GM19395 (cell line): ENCODE measurements at regions not wholly inside any gene's neighbourhood (a gene's known extent, or its start where the extent isn't known, plus 50 kb on each side); places are given as distances from the start of the nearest gene placed in this dataset.
A peak's percentile ranks its signal among the peaks of the same experiment; 100 is the strongest.
"Not testable (repeated sequence)": the region's sequence is repeated elsewhere in the genome, so short reads cannot be mapped to it uniquely, and the experiment has no call there.

Source experiments
- ATAC-seq: cut with Tn5 transposase; IDR thresholded peaks from one replicate; pipeline ENCODE4 v1.9.1; 2021; ENCODE audit warnings: mild to moderate bottlenecking, moderate library complexity; ENCODE audit not compliant: unreplicated experiment

DNA sequence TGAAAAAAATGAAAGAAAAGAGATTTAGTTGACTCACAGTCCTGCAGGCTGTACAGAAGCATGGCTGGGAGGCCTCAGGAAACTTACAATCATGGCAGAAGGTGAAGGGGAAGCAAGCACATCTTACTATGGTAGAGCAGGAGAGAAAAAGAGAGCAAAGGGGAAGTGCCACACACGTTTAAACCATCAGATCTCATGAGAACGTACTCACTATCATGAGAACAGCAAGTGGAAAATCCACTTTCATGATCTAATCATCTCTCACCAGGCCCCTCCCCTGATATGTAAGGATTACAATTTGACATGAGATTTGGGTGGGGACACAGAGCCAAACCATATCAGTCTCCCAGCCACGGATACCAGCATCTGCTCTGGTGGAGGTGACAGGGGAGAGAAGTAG lies 50.8 kb upstream of the CPOX start:
- ATAC-seq = no peak

DNA sequence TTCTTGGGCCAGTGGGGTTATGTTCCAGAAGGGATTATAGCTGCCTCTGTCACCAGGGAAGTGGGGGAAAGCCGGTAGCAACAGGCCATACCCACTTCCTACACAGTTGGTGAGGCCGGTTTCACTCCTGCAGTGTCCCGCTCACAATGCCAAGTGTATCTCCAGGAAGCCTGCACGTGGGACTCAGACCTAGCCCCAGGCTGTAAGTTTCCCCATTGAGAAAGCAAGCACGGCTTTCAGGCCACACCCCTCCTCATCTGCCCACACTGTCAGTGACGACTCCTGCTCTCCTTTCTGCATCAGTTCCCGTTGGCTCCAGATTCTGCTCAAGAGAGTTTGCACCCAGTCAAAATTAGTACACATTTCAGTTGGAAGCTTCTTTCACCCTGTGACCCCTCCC lies 51.6 kb upstream of the CPOX start:
- no peak for ATAC-seq

DNA sequence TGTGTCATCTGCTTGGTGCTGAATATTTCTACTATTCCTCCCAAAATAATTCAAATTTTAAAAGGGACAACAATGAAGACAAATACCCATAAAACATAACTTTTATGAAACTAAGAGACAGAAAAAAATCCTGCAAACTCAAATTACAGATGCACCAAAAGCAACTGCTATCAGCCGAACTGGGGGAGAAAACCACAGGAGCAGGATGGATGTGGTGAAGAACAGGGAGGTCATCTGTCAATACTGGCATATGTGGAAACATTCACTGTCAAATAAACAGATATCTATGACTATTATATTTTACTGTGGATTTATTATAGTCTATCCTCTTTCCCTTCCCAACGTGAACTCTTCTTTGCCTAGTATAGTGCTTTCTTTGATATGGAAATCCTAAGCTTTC lies 53.3 kb upstream of the CPOX start:
- no peak for ATAC-seq

DNA sequence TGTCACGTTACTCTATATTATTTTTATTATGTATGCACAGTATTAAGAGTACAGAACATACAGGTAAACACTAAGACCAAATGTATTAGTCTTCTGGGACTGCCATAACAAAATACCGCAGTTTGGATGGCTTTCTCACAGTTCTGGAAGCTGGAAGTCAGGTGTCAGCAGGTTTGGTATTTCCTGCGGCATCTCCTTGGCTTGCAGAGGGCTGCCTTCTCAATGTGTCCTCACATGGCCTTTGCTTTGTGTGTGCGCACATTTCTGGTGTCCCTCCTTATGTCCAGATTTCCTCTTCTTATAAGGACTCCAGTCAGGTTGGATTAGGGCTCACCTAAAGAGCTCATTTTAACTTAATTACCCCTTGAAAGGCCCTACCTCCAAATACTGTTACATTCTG lies 53.8 kb upstream of the CPOX start:
- ATAC-seq = no peak

DNA sequence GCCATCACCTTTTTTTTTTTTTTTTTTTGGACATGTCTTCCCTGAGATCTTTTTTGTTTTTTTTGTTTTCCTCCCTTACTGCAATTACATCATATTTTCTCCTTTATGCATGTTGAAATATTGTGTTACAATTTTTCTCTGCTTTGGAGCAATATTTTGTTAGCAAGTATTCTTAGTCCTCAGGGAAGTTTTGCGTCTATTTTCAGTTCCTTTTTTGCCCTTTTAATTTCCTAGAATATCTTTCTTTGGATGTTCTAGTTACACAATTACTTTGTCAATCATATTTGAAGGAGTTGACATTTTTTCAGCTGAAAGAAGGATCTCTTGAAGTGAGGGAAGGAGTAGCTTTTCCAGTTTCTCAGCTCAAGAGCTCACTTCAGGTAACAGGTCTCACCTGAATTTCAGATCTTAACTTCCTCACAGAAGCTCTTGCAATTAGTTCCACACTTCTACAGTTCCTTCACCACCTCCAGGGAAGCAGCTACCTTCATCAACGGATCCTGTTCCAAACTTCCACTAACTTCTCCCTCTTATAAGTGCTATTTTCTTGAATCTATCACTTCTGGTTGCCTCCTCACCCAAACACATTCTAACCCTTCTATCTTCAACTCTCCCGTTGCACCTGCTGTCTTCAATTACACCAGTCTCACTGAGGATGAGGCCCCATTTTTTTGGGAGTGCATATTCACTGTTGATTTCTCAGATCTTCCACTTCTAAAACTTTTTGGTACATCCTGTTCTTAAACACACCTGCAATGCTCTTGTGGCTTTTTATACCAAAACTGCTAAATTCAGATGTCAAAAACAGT lies 57.8 kb upstream of the CPOX start:
- ATAC-seq = no peak

DNA sequence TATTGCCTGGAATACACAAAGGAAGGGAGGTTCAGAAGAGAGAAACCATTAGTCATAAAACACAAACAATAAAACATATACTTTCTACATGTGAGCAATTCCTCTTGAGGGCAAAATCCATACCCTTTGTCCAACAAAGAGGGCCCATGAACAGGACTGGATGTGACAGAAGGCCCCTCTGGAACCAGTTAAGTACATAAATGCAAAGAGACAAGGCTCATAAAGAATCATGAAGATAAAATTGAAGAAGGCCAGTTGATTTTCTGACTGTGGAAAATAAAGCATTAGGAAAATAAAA lies 58.3 kb upstream of the CPOX start:
- ATAC-seq = no peak

DNA sequence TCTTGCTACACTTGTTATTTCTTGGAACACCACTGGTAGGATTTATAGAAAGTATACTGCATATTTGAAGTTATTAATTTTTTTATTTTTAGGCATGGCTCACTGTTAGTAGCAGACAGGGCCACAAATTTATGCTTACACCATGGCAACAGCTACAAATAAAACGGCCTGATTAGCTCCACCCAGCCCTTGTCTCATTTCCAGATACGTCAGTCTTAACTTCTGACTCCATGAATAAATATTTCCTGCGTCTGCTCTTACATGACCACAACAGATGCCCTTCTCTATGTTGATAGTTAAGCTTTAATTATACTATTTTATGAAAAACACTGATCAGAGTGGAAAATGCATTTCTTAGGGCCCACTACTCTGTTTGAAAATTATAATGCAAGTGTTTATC lies 62.3 kb upstream of the CPOX start:
- no peak for ATAC-seq

DNA sequence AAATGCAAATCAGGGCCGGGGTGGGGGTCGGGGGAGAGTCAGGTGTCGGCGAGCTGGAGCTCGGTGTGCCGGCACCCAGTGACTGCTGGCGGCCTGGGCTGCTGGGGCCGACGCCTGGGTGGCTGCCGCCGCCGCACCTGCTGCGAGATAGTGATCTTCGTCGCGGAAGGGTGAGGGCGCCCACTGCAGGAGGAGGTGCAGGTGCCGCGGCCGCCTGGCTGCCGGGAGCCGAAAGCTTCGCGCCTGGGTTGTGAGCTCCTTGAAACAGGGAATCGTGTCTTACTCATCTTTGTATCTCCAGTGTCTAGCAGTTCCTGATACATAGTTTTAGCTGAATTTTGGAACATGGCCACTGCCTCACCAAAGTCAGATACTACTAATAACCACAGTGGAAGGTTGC lies 64.0 kb upstream of the CPOX start:
- peak; percentile 97 for ATAC-seq

DNA sequence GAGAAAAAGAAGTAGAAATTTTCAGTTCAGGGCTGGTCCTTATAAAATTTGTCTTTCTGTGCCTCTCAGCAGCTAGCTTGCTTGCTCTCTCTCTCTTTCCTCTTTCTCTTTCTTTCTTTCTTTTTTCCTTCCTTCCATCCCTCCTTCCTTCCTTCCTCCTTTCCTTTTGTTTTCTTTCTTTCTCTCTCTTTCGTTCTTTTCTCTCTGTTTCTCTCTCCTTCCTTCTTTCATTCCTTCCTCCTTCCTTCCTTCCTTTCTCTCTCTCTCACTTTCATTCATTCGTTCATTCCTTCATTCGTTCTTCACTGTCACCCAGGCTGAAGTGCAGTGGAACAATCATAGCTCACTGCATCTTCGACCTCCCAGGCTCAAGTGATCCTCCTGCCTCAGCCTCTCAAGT lies 69.3 kb upstream of the CPOX start:
- no peak for ATAC-seq

DNA sequence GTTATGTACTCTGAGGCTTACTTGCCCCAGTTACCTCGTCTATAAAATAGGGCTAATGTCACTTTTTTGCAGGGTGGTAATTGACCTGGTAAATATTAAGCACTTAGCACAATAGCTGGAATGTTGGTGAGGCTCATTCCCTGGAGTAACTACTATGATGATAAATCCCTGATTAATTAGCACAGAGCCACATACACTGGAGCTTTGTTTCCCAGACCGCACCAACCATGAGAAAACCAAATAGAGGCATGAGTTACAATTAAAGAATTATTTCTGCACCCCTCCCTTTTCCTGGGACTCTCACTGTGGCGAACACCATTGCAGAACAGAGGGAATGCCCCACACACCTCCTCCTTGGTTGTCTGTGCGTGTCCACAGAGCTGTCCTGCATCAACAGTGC lies 76.6 kb upstream of the CPOX start:
- no peak for ATAC-seq

DNA sequence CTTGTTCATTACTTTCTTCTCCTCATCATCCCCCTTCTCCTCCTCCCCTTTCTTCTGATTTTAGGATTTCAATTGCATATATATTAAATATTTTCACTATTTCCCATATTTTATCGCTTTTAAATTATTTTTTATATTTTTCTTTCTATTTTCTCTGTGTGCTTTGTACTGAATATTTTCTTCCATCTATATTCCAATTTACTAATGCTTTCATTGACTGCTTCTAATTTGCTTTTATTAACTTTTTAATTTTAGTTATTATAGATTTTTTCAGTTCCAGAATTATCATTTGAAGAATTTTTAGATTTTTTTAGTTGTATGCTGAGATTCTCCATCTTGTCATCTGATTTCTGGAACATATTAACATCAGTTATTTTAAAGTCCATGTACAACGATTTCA lies 83.2 kb upstream of the ST3GAL6 start:
- no peak for ATAC-seq

DNA sequence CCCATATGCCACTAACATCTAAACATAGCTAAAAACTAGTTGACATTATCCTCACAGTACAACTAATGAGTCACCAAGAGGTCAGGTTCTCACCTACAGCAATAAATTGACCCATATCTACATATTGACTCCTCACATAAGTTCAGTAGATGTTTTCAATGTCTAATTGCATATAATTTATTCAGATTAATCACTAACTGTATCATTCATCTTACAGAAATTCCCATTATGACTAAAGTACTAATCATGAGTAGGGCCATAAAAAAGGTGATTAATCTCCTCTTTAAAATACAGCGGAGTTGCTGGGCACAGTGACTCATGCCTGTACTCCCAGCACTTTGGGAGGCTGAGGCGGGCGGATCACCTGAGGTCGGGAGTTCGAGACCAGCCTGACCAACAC lies 82.4 kb upstream of the ST3GAL6 start:
- ATAC-seq = no peak

DNA sequence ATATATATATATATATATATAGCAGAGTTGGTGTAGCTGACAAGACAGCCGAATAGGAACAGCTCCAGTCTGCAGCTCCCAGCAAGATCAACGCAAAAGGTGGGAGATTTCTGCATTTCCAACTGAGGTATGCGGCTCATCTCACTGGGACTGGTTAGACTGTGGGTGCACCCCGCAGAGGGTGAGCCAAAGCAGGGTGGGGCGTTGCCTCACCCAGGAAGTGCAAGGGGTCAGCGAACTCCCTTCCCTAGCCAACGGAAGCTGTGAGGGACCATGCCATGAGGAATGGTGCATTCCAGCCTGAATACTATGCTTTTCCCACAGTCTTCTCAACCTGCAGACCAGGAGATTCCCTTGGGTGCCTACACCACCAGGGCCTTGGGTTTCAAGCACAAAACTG lies 81.7 kb upstream of the ST3GAL6 start:
- ATAC-seq = no peak

DNA sequence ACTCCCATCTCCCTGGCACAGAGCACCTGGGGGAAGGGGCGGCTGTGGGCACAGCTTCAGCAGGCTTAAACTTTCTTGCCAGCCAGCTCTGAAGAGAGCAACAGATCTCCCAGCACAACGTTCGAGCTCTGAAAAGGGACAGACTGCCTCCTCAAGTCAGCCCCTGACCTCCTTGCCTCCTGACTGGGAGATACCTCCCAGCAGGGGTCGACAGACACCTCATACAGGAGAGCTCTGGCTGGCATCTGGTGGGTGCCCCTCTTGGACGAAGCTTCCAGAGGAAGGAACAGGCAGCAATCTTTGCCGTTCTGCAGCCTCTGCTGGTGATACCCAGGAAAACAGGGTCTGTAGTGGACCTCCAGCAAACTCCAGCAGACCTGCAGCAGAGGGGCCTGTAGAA lies 80.7 kb upstream of the ST3GAL6 start:
- not testable (repeated sequence) for ATAC-seq

DNA sequence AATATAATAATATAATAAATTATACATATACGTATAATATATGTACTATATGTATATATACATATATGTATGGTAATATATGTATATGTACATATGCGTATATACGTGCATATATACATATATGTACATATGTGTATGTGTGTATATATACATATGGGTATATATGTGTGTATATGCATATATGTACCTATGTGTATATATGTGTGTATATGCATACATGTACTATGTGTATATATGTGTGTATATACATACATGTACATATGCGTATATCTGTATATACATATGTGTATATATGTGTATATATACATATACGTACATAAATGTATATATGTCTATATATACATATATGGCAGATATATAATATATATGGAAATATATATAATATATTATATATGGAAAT lies 74.8 kb upstream of the ST3GAL6 start:
- no peak for ATAC-seq

DNA sequence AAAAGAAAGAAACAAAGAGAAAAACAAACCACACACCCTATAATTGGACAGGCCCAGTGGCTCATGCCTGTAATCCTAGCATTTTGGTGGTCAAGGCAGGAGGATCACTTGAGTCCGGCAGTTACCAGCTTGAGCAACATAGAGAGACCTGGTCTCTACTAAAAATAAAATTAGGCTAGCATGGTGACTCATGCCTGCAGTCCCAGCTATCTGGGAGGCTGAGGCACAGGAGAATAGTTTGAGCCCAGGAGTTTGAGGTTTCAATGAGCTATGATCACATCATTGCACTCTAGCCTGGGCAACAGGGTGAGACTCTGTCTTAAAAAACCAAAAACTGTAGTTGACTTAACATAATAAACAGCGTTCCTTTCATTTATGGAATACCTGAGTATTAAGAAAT lies 72.3 kb upstream of the ST3GAL6 start:
- no peak for ATAC-seq

DNA sequence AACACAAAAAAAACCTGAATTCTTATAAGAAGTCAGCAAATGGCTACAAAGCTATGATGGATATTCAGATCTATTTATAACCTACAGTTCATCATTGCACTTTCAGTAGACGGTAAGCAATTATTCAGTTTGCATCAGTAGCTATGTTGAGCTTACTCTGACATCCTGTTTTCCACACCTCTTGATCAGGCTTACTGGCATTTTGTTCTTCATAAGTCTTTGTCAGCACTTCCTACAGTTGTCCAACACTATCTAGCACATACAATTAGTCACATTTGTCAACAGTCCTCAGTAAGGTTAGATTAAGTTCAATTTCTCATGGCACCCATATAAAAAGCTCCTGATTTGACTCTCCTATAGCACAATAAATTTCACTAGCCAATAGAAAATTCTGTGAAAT lies 71.2 kb upstream of the ST3GAL6 start:
- no peak for ATAC-seq

DNA sequence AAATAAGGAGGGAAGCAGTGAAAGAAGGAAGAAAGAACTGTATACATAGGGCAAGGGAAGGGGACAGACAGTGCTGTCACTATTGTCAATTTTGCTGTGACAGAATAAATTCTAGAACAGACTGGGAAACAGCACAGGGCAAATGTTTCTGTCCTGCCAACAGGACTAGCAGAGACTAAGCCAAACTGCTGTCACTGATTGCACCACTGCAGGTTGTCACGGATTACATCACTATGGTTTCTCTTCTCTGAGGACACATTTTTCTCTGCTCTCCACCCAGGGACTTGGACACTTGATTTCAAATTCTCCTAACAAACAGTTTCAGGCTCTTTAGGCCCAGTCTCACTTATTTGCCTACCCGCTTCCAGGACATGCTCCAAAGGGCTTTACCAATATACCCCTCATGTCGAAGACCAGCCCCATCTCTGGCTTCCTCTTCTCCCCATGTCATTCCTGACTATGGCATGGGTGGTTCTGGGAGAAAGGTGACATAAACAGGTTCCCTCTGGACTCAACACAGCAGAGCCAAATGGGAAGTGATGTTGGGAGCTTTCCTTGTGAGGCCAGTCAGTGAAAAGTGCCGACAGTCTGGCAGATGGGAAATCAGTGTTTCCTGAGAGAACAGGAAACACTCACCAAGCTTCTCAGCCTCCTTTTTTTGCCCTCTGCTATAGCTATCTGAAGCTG lies 70.2 kb upstream of the ST3GAL6 start:
- ATAC-seq = peak; percentile 63

DNA sequence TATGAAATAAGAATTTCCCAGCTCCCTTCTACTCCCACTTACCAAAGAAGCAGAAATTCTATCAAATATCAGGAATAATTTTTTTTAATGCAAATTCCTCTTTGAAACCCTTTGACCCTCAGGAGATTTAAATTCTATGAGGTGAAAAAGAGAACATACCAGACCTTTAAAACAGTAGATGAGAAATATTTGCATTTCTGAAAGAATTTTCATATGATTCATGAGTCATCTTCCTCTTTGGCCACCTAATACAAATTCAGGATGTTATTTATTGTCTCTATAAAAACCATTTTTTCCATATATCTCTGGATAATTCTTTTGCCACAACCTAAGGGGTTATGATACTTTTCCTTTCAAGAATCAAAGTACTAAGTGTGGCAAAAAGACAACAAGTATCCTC lies 67.3 kb upstream of the ST3GAL6 start:
- ATAC-seq = no peak

DNA sequence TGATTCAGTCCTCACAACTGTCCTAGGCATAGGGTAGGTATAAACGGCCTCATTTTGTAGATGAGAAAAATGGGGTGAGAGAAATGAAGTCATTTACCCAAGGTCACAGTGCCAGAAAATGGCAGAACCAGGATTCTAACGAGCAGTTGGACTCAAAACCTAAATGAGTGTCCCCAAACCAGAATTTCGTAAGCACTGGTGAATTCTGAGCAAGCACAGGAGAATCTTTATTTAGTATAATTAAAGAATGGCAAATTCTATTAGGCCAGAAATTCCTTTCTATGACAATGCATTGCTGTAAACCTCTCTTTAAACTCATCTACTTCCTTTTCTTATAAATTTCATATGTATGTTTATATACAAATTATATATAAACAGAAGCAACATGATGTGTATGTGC lies 66.8 kb upstream of the ST3GAL6 start:
- ATAC-seq = not testable (repeated sequence)

DNA sequence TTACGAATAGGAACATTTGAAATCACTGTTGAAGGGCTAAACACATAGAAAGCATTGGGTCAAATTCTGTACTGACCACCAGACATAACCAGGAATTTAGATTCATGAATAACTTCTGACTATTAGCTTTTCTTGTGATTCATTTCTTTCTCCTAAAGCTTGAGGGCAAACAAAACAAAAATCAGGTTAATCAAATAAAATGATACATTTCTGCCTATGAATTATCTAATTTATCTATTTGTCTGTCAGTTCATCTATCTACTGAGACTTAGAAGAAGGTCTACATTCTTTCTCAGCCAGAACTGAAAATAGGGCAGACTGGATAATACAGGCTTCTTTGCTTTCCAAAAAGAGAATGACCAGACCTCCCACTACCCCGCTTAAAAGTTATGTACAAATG lies 65.9 kb upstream of the ST3GAL6 start:
- ATAC-seq = no peak

DNA sequence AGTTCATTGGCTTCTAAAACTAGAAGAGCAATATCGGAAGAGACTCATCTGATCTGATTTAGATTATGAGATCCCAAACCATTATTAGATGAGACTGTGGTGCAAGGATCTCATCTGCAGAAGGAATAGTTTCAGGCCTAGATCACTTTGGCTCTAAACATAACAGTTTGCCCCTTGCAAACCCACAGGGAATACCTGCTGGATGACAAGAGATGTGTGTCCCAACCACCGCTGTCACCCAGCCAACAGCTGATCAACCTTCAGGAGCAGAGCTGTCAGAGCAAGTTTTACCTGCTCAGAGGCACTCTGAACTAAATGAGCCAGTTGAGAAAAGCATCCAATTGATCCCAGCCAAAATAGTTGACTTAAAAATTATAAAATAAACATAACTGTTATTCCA lies 64.0 kb upstream of the ST3GAL6 start:
- ATAC-seq = no peak

DNA sequence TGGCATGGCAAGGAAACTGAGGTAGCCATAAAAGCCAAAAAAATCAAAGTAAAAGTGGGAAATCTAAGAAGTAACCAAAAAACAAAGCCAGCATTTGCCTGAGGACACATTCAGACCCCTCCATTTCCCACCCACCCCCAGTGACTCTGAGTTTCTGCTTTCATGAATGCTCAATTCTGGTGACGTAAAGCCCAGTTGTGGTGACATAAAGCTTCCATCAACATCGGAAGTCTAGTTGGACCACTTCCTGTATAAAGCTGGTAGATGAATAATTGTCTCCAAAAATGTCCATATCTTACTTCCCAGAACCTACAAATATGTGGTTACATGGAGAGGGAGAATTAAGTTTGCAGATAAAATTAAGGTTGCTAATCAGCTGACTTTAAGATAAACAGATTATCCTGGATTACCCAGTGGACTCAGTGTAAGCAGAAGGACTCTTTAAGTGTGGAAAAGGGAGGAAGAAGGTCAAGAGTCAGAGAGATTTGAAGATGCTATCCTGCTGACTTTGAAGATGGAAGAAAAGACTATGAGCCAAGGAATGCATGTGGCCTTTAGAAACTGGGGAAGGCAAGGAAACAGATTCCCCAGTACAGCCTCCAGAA lies 62.0 kb upstream of the ST3GAL6 start:
- ATAC-seq = no peak
